Stimulated activated CD4-positive, alpha-beta T cell treated with anti-CD3 and anti-CD28 coated beads, Interleukin-1b, Interleukin-23, amount 100 ng/mL, for 24 hours (primary cell): ENCODE measurements at regions not wholly inside any gene's neighbourhood (a gene's known extent, or its start where the extent isn't known, plus 50 kb on each side); places are given as distances from the start of the nearest gene placed in this dataset.
"Not testable (repeated sequence)": the region's sequence is repeated elsewhere in the genome, so short reads cannot be mapped to it uniquely, and the experiment has no call there.

Source experiments
- DNase-seq, 4 experiments: peaks; one replicate each; pipeline ENCODE4 v3.0.0-alpha.2; 2020; ENCODE audit warnings: low read depth in 4 of 4, low spot score in 1 of 4

- not testable (repeated sequence) for DNase-seq
These were observed 59.8 kb upstream of the FAM72C start for GRCh38 chr1:144031550-144031949.

GRCh38 chr1:144026022-144026421, 54.2 kb upstream of the FAM72C start:
- not testable (repeated sequence) for DNase-seq

GRCh38 chr1:144021690-144022384, 50.1 kb upstream of the FAM72C start:
- DNase-seq = not testable (repeated sequence)
